H1 (cell line): ENCODE measurements at regions not wholly inside any gene's neighbourhood (a gene's known extent, or its start where the extent isn't known, plus 50 kb on each side); places are given as distances from the start of the nearest gene placed in this dataset.

Experiments used
- CTCF ChIA-PET: fragments of 300-600 bp; sonication (Branson Sonifier 250); formaldehyde crosslinking; loops from one replicate; lab custom pipeline; 2021; ENCODE audit not compliant: partially characterized antibody; lab: Charles Lee
- POLR2A ChIA-PET: fragments of 300-600 bp; sonication (Branson Sonifier 250); formaldehyde crosslinking; loops from one replicate; lab custom pipeline; 2021; ENCODE audit warnings: inconsistent platforms; ENCODE audit not compliant: partially characterized antibody; lab: Charles Lee
- DNase-seq, 2 experiments: peaks; one replicate each; pipeline versions ENCODE4 v3.0.0 to v3.0.0-alpha.2; 2010 to 2022; ENCODE audit warnings: low spot score in 2 of 2, low read depth in 1 of 2, mixed read lengths in 1 of 2
- FAIRE-seq: peaks from 2 replicates; lab custom pipeline; 2011; peaks lifted over from hg19 to GRCh38; lab: Jason Lieb, UNC
- H2AFZ ChIP-seq: 2 replicates; pipeline ENCODE4 v1.8.1; 2012; ENCODE audit warnings: low read length, inconsistent platforms
- H2AK5ac ChIP-seq: 2 replicates; pipeline ENCODE4 v1.6.1; 2013; ENCODE audit warnings: low read depth, low read length
- H2BK120ac ChIP-seq: replicated peaks from 2 replicates; pipeline ENCODE3; 2013; ENCODE audit warnings: low read depth, low read length, inconsistent platforms
- H2BK12ac ChIP-seq: 2 replicates; pipeline ENCODE4 v1.6.1; 2013; ENCODE audit warnings: low read depth, low read length
- H2BK15ac ChIP-seq: 2 replicates; pipeline ENCODE4 v1.6.1; 2013; ENCODE audit warnings: low read length
- H2BK20ac ChIP-seq: 2 replicates; pipeline ENCODE4 v1.6.1; 2013; ENCODE audit warnings: low read length
- H2BK5ac ChIP-seq: 2 replicates; pipeline ENCODE4 v1.6.1; 2013; ENCODE audit warnings: low read depth, low read length
- H3K14ac ChIP-seq: 2 replicates; pipeline ENCODE4 v1.6.1; 2013; ENCODE audit warnings: inconsistent platforms; ENCODE audit not compliant: insufficient read length
- H3K18ac ChIP-seq: 2 replicates; pipeline ENCODE4 v1.6.1; 2013; ENCODE audit warnings: low read length; ENCODE audit errors: extremely low read depth
- H3K23ac ChIP-seq: 2 replicates; pipeline ENCODE4 v1.6.1; 2013; ENCODE audit warnings: inconsistent platforms; ENCODE audit not compliant: insufficient read length
- H3K23me2 ChIP-seq: 2 replicates; pipeline ENCODE4 v1.6.1; 2013; ENCODE audit warnings: low read depth, low read length
- H3K27ac ChIP-seq: 2 replicates; pipeline ENCODE4 v1.6.1; 2011; ENCODE audit warnings: low read depth, low read length, inconsistent platforms
- H3K27me3 ChIP-seq, 4 experiments: replicated peaks in 1 of 4; 1 replicate in 1 of 4; 2 replicates in 3 of 4; pipeline versions ENCODE4 v1.6.1 to v1.8.1; 2011 to 2013; ENCODE audit warnings: low read length in 3 of 4, mild to moderate bottlenecking in 3 of 4, inconsistent platforms in 2 of 4, mixed read lengths in 2 of 4, moderate library complexity in 1 of 4; ENCODE audit not compliant: control insufficient read depth in 3 of 4, insufficient read depth in 3 of 4; ENCODE audit errors: extremely low read depth in 1 of 4
- H3K36me3 ChIP-seq, 4 experiments: 2 replicates each; pipeline versions ENCODE4 v1.6.1 to v1.8.1; 2011 to 2013; ENCODE audit warnings: mild to moderate bottlenecking in 4 of 4, low read length in 3 of 4, moderate library complexity in 2 of 4, control low read depth in 1 of 4, inconsistent platforms in 1 of 4; ENCODE audit not compliant: insufficient read depth in 4 of 4, control insufficient read depth in 2 of 4
- H3K4ac ChIP-seq: replicated peaks from 2 replicates; pipeline ENCODE3; 2013; ENCODE audit warnings: low read length, low read depth, mixed read lengths, inconsistent platforms; ENCODE audit not compliant: insufficient read length
- H3K4me1 ChIP-seq, 4 experiments: replicated peaks in 1 of 4; 1 replicate in 1 of 4; 2 replicates in 3 of 4; pipeline versions ENCODE4 v1.6.1 to v1.8.1; 2011 to 2013; ENCODE audit warnings: low read length in 3 of 4, inconsistent platforms in 2 of 4, mixed read lengths in 1 of 4; ENCODE audit not compliant: insufficient read depth in 4 of 4, control insufficient read depth in 3 of 4
- H3K4me2 ChIP-seq, 2 experiments: 2 replicates each; pipeline versions ENCODE4 v1.6.1 to v1.8.1; 2011 to 2013; ENCODE audit warnings: low read depth in 2 of 2, low read length in 2 of 2, control low read depth in 1 of 2, inconsistent platforms in 1 of 2, mild to moderate bottlenecking in 1 of 2; ENCODE audit not compliant: insufficient read depth in 1 of 2
- H3K4me3 ChIP-seq, 4 experiments: fragments of 200-600, 300-600 bp in 1 of 4; sonication (generic), shearing (Covaris generic), sonication (Bioruptor Twin) in 1 of 4; 2 replicates each; pipeline versions ENCODE4 v1.5.1 to v1.8.1; 2011 to 2016; ENCODE audit warnings: low read length in 4 of 4, low read depth in 3 of 4, control low read depth in 2 of 4, inconsistent platforms in 2 of 4, mild to moderate bottlenecking in 2 of 4, mixed read lengths in 1 of 4, moderate library complexity in 1 of 4; ENCODE audit not compliant: insufficient read depth in 2 of 4; ENCODE audit errors: extremely low read depth in 1 of 4
- H3K56ac ChIP-seq: replicated peaks from 2 replicates; pipeline ENCODE3; 2013; ENCODE audit warnings: low read depth, mild to moderate bottlenecking, mixed read lengths, low read length, inconsistent platforms; ENCODE audit not compliant: insufficient read length
- H3K79me1 ChIP-seq: 2 replicates; pipeline ENCODE4 v1.6.1; 2013; ENCODE audit warnings: low read depth, low read length, control low read depth
- H3K79me2 ChIP-seq, 2 experiments: 2 replicates each; pipeline versions ENCODE4 v1.6.1 to v1.8.1; 2012 to 2013; ENCODE audit warnings: low read length in 2 of 2, mild to moderate bottlenecking in 2 of 2, inconsistent platforms in 1 of 2; ENCODE audit not compliant: insufficient read depth in 2 of 2, control insufficient read depth in 1 of 2
- H3K9ac ChIP-seq, 4 experiments: replicated peaks in 1 of 4; 1 replicate in 1 of 4; 2 replicates in 3 of 4; pipeline versions ENCODE4 v1.6.1 to v1.8.1; 2011 to 2013; ENCODE audit warnings: low read depth in 3 of 4, low read length in 3 of 4, control low read depth in 2 of 4, mild to moderate bottlenecking in 2 of 4, moderate library complexity in 2 of 4, inconsistent platforms in 1 of 4; ENCODE audit errors: extremely low read depth in 1 of 4
- H3K9me3 ChIP-seq, 2 experiments: 2 replicates each; pipeline versions ENCODE4 v1.6.1 to v1.8.1; 2012 to 2013; ENCODE audit warnings: mild to moderate bottlenecking in 2 of 2, moderate library complexity in 2 of 2, control low read depth in 1 of 2, inconsistent platforms in 1 of 2, low read depth in 1 of 2, low read length in 1 of 2, mixed read lengths in 1 of 2; ENCODE audit not compliant: insufficient read depth in 2 of 2
- H4K20me1 ChIP-seq, 2 experiments: replicated peaks in 1 of 2; 2 replicates each; pipeline versions ENCODE3 to v1.8.1; 2011 to 2013; ENCODE audit warnings: inconsistent platforms in 2 of 2, low read length in 2 of 2, mild to moderate bottlenecking in 1 of 2; ENCODE audit not compliant: insufficient read depth in 2 of 2, control insufficient read depth in 1 of 2
- H4K5ac ChIP-seq: 2 replicates; pipeline ENCODE4 v1.6.1; 2013; ENCODE audit warnings: low read length, low read depth, mixed read lengths, inconsistent platforms; ENCODE audit not compliant: insufficient read length
- H4K8ac ChIP-seq: 2 replicates; pipeline ENCODE4 v1.8.0; 2013; ENCODE audit warnings: mild to moderate bottlenecking, moderate library complexity, low read length, inconsistent platforms; ENCODE audit not compliant: insufficient read depth; ENCODE audit errors: extremely low read depth
- H4K91ac ChIP-seq: replicated peaks from 2 replicates; pipeline ENCODE3; 2013; ENCODE audit warnings: low read length, mixed read lengths, inconsistent platforms; ENCODE audit not compliant: insufficient read length
- BACH1 ChIP-seq: IDR thresholded peaks from 2 replicates; pipeline ENCODE4 v1.6.1; 2012; ENCODE audit warnings: low read length, improper control_type of control experiment
- POU5F1 ChIP-seq: IDR thresholded peaks from 2 replicates; pipeline ENCODE4 v1.6.1; 2011; ENCODE audit warnings: low read depth, mild to moderate bottlenecking, low read length, moderate library complexity
- RNF2 ChIP-seq: fragments of 200-900, 300-1000 bp; sonication (generic); IDR thresholded peaks from 2 replicates; pipeline ENCODE4 v1.7.1; 2016; ENCODE audit warnings: borderline replicate concordance, low read depth, mild to moderate bottlenecking, antibody characterized with exemption, low read length; ENCODE audit not compliant: poor library complexity, severe bottlenecking; ENCODE audit errors: missing control alignments
- WGBS, 2 experiments: shearing (Covaris generic) in 1 of 2; methylation state at CpG; one replicate each; pipeline versions ENCODE4 v1.1.6 to v1.1.7; 2013 to 2015; ENCODE audit warnings: low lambda C conversion rate in 2 of 2, mixed read lengths in 2 of 2, inconsistent platforms in 1 of 2, low coverage in 1 of 2, missing lambda C conversion rate in 1 of 2; ENCODE audit not compliant: insufficient replicate concordance in 2 of 2, insufficient coverage in 1 of 2, insufficient read length in 1 of 2; ENCODE audit errors: extremely low coverage in 1 of 2, missing lambda C conversion rate in 1 of 2; 5-methylcytosine and 5-hydroxymethylcytosine counted together

GRCh38 chr2:217340899-217341298 lies 481.0 kb upstream of the TNP1 start:
- POLR2A ChIA-PET, result no interaction called here
- Histone ChIP-seq H2BK15ac (no peak overlapping the region), H4K20me1 (no peaks in the 10 kb centered on the region), H2AK5ac (no peak overlapping the region), H3K9ac (no peak overlapping the region), H3K79me2 (no peaks in the 10 kb centered on the region), H3K23ac (no peak overlapping the region), H2BK20ac (no peak overlapping the region), H3K27me3 (no peaks in the 10 kb centered on the region; a peak in 1 of 7 replicates), H3K18ac (no peak overlapping the region), H4K91ac (no peak overlapping the region), H3K9me3 (no peaks in the 10 kb centered on the region), H3K4me2 (no peak overlapping the region), H3K14ac (no peak overlapping the region), H2BK5ac (no peak overlapping the region), H3K27ac (no peak overlapping the region), H4K5ac (no peak overlapping the region), H3K4me1 (no peaks in the 10 kb centered on the region; a peak in 1 of 7 replicates), H3K79me1 (no peaks in the 10 kb centered on the region), H3K4ac (no peak overlapping the region), H2AFZ (no peak overlapping the region), H3K36me3 (no peaks in the 10 kb centered on the region), H2BK120ac (no peak overlapping the region), H2BK12ac (no peak overlapping the region), H3K23me2 (no peaks in the 10 kb centered on the region), H4K8ac (no peak overlapping the region), H3K56ac (no peak overlapping the region), H3K4me3 (no peak overlapping the region)
- TF ChIP-seq POU5F1 (no peak), RNF2 (no peak), BACH1 (no peak)
- DNase-seq, result no peak
- FAIRE-seq, result no peak
- 75% methylated on average over 1 of the region's 1 CpG; no CpG with 5 or more reads in 1 of the 2 experiments for WGBS, 2 experiments
- CTCF ChIA-PET, result no interaction called here
